Colonic mucosa (tissue), 4 donors: ENCODE measurements at regions not wholly inside any gene's neighbourhood (a gene's known extent, or its start where the extent isn't known, plus 50 kb on each side); places are given as distances from the start of the nearest gene placed in this dataset.

Source experiments
- DNase-seq: peaks from one replicate; pipeline ENCODE4 v3.0.0-alpha.2; 2020
- H3K27ac ChIP-seq: fragments of 200-600 bp; one replicate; pipeline ENCODE4 v1.8.0; 2021
- H3K27me3 ChIP-seq: fragments of 200-600 bp; one replicate; pipeline ENCODE4 v1.8.0; 2021
- H3K36me3 ChIP-seq: fragments of 200-600 bp; one replicate; pipeline ENCODE4 v1.8.0; 2021
- H3K4me1 ChIP-seq: fragments of 200-600 bp; one replicate; pipeline ENCODE4 v1.8.0; 2021; ENCODE audit warnings: mild to moderate bottlenecking
- H3K4me3 ChIP-seq: fragments of 200-600 bp; one replicate; pipeline ENCODE4 v1.8.0; 2021
- H3K9ac ChIP-seq, 2 donors: one replicate each; pipeline ENCODE4 v1.7.0; 2013; ENCODE audit warnings: control low read depth in 2 of 2, low read depth in 2 of 2, low read length in 2 of 2
- H3K9me3 ChIP-seq: fragments of 200-600 bp; one replicate; pipeline ENCODE4 v1.8.0; 2021
- CTCF ChIP-seq: fragments of 200-600 bp; IDR thresholded peaks from one replicate; pipeline ENCODE4 v1.8.0; 2022; ENCODE audit warnings: antibody characterized with exemption, mild to moderate bottlenecking
- intact Hi-C: fragments of 100-400 bp; cut with DNase I; formaldehyde crosslinking; loops from one replicate; pipeline ENCODE4 v1.14.1; 2022
- donor health status: healthy.
- donor health status: DM: no; HTN: no; CAD: no.
- donor health status: DM: no; HTN: no; CAD: no.

DNA sequence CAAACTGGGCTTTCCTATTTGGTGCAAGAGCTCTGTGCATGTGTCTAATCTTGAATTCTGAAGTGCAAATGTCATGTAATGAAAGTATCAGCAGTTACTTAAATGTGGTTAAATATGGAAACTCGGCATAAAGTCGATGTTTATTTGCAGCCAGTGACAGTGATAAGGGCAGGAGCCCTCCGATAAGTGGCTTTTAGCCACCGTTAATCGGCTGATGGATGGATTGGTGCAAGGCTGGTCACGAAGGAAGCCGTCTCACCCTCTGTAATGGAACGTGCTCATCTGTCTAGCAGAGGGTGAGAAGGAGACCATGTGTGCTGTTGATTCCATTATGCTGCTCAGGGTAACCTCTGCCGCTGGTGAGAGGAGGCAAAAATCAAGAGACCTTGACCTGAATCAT, 121.8 kb upstream of the PAX6 start:
- Histone ChIP-seq H3K4me1 (no peaks in the 10 kb centered on the region), H3K4me3 (no peak overlapping the region), H3K36me3 (no peaks in the 10 kb centered on the region), H3K9ac (no peak overlapping the region), H3K27ac (no peak overlapping the region), H3K9me3 (no peaks in the 10 kb centered on the region), H3K27me3 (no peaks in the 10 kb centered on the region)
- DNase-seq: no peak
- intact Hi-C loops: no loop called here
- TF ChIP-seq CTCF: no peak

GRCh38 chr11:31927982-31928381, 116.9 kb upstream of the PAX6 start:
- Histone ChIP-seq H3K9ac (no peak overlapping the region), H3K27ac (no peak overlapping the region), H3K9me3 (no peaks in the 10 kb centered on the region), H3K4me3 (no peak overlapping the region), H3K27me3 (no peaks in the 10 kb centered on the region), H3K4me1 (no peaks in the 10 kb centered on the region), H3K36me3 (no peaks in the 10 kb centered on the region)
- no peak for DNase-seq
- intact Hi-C loops: no loop called here
- TF ChIP-seq CTCF: no peak

GRCh38 chr11:31926816-31927528, 115.8 kb upstream of the PAX6 start:
- TF ChIP-seq CTCF: no peak
- no peak overlapping the region for H3K4me3 ChIP-seq

DNA sequence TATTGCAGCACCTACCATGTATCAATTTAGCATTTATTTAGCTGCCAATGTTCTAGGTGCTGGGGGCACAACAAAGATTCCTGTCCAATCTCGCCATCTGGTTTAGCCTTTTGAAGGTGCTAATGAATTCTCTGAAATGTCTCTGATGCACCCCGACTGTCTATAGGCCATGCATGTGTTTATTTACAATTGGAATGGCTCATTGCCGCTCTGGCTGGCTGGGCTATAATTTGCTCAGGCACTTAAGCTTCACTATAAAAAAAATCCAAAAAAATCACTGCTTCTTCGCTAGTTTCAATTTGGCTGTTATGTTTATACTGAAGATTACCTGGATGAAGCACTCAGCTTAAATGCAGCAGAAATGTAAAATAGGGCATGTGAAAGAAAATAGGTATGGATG, 115.0 kb upstream of the PAX6 start:
- Histone ChIP-seq H3K36me3 (no peaks in the 10 kb centered on the region), H3K9ac (no peak overlapping the region), H3K27ac (no peak overlapping the region), H3K9me3 (no peaks in the 10 kb centered on the region), H3K4me1 (no peaks in the 10 kb centered on the region), H3K27me3 (no peaks in the 10 kb centered on the region), H3K4me3 (no peak overlapping the region)
- TF ChIP-seq CTCF: no peak
- intact Hi-C loops: no loop called here
- no peak for DNase-seq

More at GRCh38 chr11:31926816-31927528, 115.8 kb upstream of the PAX6 start:
- Histone ChIP-seq H3K36me3 (no peaks in the 10 kb centered on the region), H3K27ac (no peak overlapping the region), H3K9me3 (no peaks in the 10 kb centered on the region), H3K9ac (no peak overlapping the region), H3K4me1 (no peaks in the 10 kb centered on the region), H3K27me3 (no peaks in the 10 kb centered on the region)
- no peak for DNase-seq
- intact Hi-C loops: no loop called here

- H3K4me3 ChIP-seq: no peak overlapping the region
Measured at GRCh38 chr11:31922450-31922849, 111.3 kb upstream of the PAX6 start.

More at GRCh38 chr11:31922450-31922849, 111.3 kb upstream of the PAX6 start:
- Histone ChIP-seq H3K4me1 (no peaks in the 10 kb centered on the region), H3K9me3 (no peaks in the 10 kb centered on the region), H3K36me3 (no peaks in the 10 kb centered on the region), H3K27me3 (no peaks in the 10 kb centered on the region), H3K27ac (no peak overlapping the region), H3K9ac (no peak overlapping the region)
- no peak for TF ChIP-seq CTCF
- intact Hi-C loops: no loop called here
- no peak for DNase-seq
